HG03045 (cell line): ENCODE measurements at regions not wholly inside any gene's neighbourhood (a gene's known extent, or its start where the extent isn't known, plus 50 kb on each side); places are given as distances from the start of the nearest gene placed in this dataset.

Experiments used
- ATAC-seq: cut with Tn5 transposase; IDR thresholded peaks from one replicate; pipeline ENCODE4 v1.9.1; 2021; ENCODE audit warnings: mild to moderate bottlenecking, moderate library complexity; ENCODE audit not compliant: unreplicated experiment

- ATAC-seq, result no peak
Observed at GRCh38 chr15:95296643-95297042, 1033.9 kb upstream of the NR2F2 start.

- no peak for ATAC-seq
Observed at GRCh38 chr15:95298729-95299128, 1031.8 kb upstream of the NR2F2 start.

- no peak for ATAC-seq
Observed at GRCh38 chr15:95300958-95301357, 1029.5 kb upstream of the NR2F2 start.

GRCh38 chr15:95302206-95302605 is 1028.3 kb upstream of the NR2F2 start:
- ATAC-seq, result no peak

GRCh38 chr15:95302809-95303208 is 1027.7 kb upstream of the NR2F2 start:
- ATAC-seq, result no peak

GRCh38 chr15:95303713-95304112 is 1026.8 kb upstream of the NR2F2 start:
- no peak for ATAC-seq

GRCh38 chr15:95304151-95304946 is 1026.2 kb upstream of the NR2F2 start:
- ATAC-seq, result no peak

GRCh38 chr15:95304947-95305400 is 1025.5 kb upstream of the NR2F2 start:
- no peak for ATAC-seq

GRCh38 chr15:95307115-95307514 is 1023.4 kb upstream of the NR2F2 start:
- ATAC-seq, result no peak

- ATAC-seq, result no peak
Observed at GRCh38 chr15:95319242-95319641, 1011.3 kb upstream of the NR2F2 start.

- no peak for ATAC-seq
Observed at GRCh38 chr15:95323796-95324195, 1006.7 kb upstream of the NR2F2 start.

- ATAC-seq, result no peak
Observed at GRCh38 chr15:95324656-95325055, 1005.8 kb upstream of the NR2F2 start.

GRCh38 chr15:95325763-95326404 is 1004.6 kb upstream of the NR2F2 start:
- ATAC-seq, result no peak

GRCh38 chr15:95326431-95327182 is 1003.9 kb upstream of the NR2F2 start:
- no peak for ATAC-seq

- ATAC-seq, result no peak
Observed at GRCh38 chr15:95327183-95327525, 1003.3 kb upstream of the NR2F2 start.

GRCh38 chr15:95327661-95328060 is 1002.8 kb upstream of the NR2F2 start:
- no peak for ATAC-seq

- ATAC-seq, result no peak
Observed at GRCh38 chr15:95328559-95328958, 1001.9 kb upstream of the NR2F2 start.

- no peak for ATAC-seq
Observed at GRCh38 chr15:95329362-95329761, 1001.1 kb upstream of the NR2F2 start.

- ATAC-seq, result no peak
Observed at GRCh38 chr15:95341686-95342085, 988.8 kb upstream of the NR2F2 start.

- no peak for ATAC-seq
Observed at GRCh38 chr15:95345867-95346266, 984.6 kb upstream of the NR2F2 start.

GRCh38 chr15:95346721-95347475 is 983.6 kb upstream of the NR2F2 start:
- no peak for ATAC-seq
